H9 (cell line): ENCODE measurements at regions not wholly inside any gene's neighbourhood (a gene's known extent, or its start where the extent isn't known, plus 50 kb on each side); places are given as distances from the start of the nearest gene placed in this dataset.
A peak's percentile ranks its signal among the peaks of the same experiment; 100 is the strongest.

Experiments used
- DNase-seq: peaks from one replicate; pipeline ENCODE4 v3.0.0-alpha.2; 2017
- H2AFZ ChIP-seq: one replicate; pipeline ENCODE4 v1.6.1; 2013; ENCODE audit warnings: mild to moderate bottlenecking, low read length, control low read depth, moderate library complexity
- H2AK5ac ChIP-seq: 2 replicates; pipeline ENCODE4 v1.6.1; 2013; ENCODE audit warnings: low read length, control low read depth, mixed read lengths; ENCODE audit not compliant: insufficient read length
- H2BK120ac ChIP-seq: one replicate; pipeline ENCODE4 v1.6.1; 2013; ENCODE audit warnings: low read depth, mild to moderate bottlenecking, low read length, control low read depth, inconsistent platforms; ENCODE audit not compliant: poor library complexity, severe bottlenecking
- H2BK12ac ChIP-seq: 2 replicates; pipeline ENCODE4 v1.6.1; 2013; ENCODE audit warnings: low read length, control low read depth, mixed read lengths, low read depth; ENCODE audit not compliant: insufficient read length
- H2BK15ac ChIP-seq: 2 replicates; pipeline ENCODE4 v1.6.1; 2013; ENCODE audit warnings: low read depth, low read length, control low read depth
- H2BK20ac ChIP-seq: one replicate; pipeline ENCODE4 v1.6.1; 2013; ENCODE audit warnings: low read depth, mild to moderate bottlenecking, low read length, control low read depth, inconsistent platforms; ENCODE audit not compliant: poor library complexity, severe bottlenecking
- H2BK5ac ChIP-seq: 2 replicates; pipeline ENCODE4 v1.6.1; 2013; ENCODE audit warnings: low read length, control low read depth, mixed read lengths; ENCODE audit not compliant: insufficient read length
- H3K14ac ChIP-seq: 2 replicates; pipeline ENCODE4 v1.6.1; 2013; ENCODE audit warnings: low read length, control low read depth; ENCODE audit not compliant: insufficient read depth
- H3K18ac ChIP-seq: 2 replicates; pipeline ENCODE4 v1.6.1; 2013; ENCODE audit warnings: low read depth, mild to moderate bottlenecking, mixed read lengths, low read length, control low read depth; ENCODE audit not compliant: insufficient read length
- H3K23ac ChIP-seq: 2 replicates; pipeline ENCODE4 v1.6.1; 2013; ENCODE audit warnings: low read length, control low read depth, mixed read lengths, low read depth; ENCODE audit not compliant: insufficient read length
- H3K23me2 ChIP-seq: 2 replicates; pipeline ENCODE4 v1.6.1; 2013; ENCODE audit warnings: low read depth, mild to moderate bottlenecking, mixed read lengths, low read length, control low read depth; ENCODE audit not compliant: insufficient read length, poor library complexity, severe bottlenecking
- H3K27ac ChIP-seq: 2 replicates; pipeline ENCODE4 v1.5.1; 2013; ENCODE audit warnings: low read length, control low read depth, mixed read lengths, low read depth; ENCODE audit not compliant: insufficient read length
- H3K27me3 ChIP-seq: 2 replicates; pipeline ENCODE4 v1.6.1; 2013; ENCODE audit warnings: low read length, control low read depth, inconsistent platforms; ENCODE audit not compliant: insufficient read depth
- H3K4ac ChIP-seq: 2 replicates; pipeline ENCODE4 v1.6.1; 2013; ENCODE audit warnings: low read depth, mild to moderate bottlenecking, control low read depth, inconsistent platforms, low read length, moderate library complexity
- H3K4me1 ChIP-seq: 2 replicates; pipeline ENCODE4 v1.6.1; 2013; ENCODE audit warnings: low read length, control low read depth, inconsistent platforms; ENCODE audit not compliant: insufficient read depth
- H3K4me2 ChIP-seq: 2 replicates; pipeline ENCODE4 v1.6.1; 2013; ENCODE audit warnings: low read length, control low read depth, mixed read lengths; ENCODE audit not compliant: insufficient read length, insufficient read depth
- H3K56ac ChIP-seq: 2 replicates; pipeline ENCODE4 v1.6.1; 2013; ENCODE audit warnings: low read depth, mild to moderate bottlenecking, mixed read lengths, low read length, control low read depth; ENCODE audit not compliant: insufficient read length
- H3K79me1 ChIP-seq: 2 replicates; pipeline ENCODE4 v1.6.1; 2013; ENCODE audit warnings: low read depth, mild to moderate bottlenecking, moderate library complexity, low read length, control low read depth, inconsistent platforms; ENCODE audit not compliant: insufficient read depth, poor library complexity, severe bottlenecking
- H3K79me2 ChIP-seq: 2 replicates; pipeline ENCODE4 v1.6.1; 2013; ENCODE audit warnings: low read length, control low read depth, inconsistent platforms; ENCODE audit not compliant: insufficient read depth
- H3K9ac ChIP-seq: 2 replicates; pipeline ENCODE4 v1.6.1; 2013; ENCODE audit warnings: low read length, control low read depth, mixed read lengths; ENCODE audit not compliant: insufficient read length; ENCODE audit errors: extremely low read depth
- H3K9me3 ChIP-seq: one replicate; pipeline ENCODE4 v1.6.1; 2013; ENCODE audit warnings: low read depth, low read length, inconsistent platforms; ENCODE audit not compliant: control insufficient read depth
- H3T11ph ChIP-seq: one replicate; pipeline ENCODE4 v1.6.1; 2013; ENCODE audit warnings: mild to moderate bottlenecking, low read length, control low read depth, inconsistent platforms
- H4K20me1 ChIP-seq: one replicate; pipeline ENCODE4 v1.6.1; 2013; ENCODE audit not compliant: control insufficient read depth, insufficient read length, insufficient read depth
- H4K5ac ChIP-seq: 2 replicates; pipeline ENCODE4 v1.6.1; 2013; ENCODE audit warnings: low read depth, mild to moderate bottlenecking, mixed read lengths, low read length, control low read depth; ENCODE audit not compliant: insufficient read length
- H4K8ac ChIP-seq: replicated peaks from 2 replicates; pipeline ENCODE4 v1.6.1; 2013; ENCODE audit warnings: low read length, control low read depth, mixed read lengths, low read depth; ENCODE audit not compliant: insufficient read length
- H4K91ac ChIP-seq: 2 replicates; pipeline ENCODE4 v1.6.1; 2013; ENCODE audit warnings: low read depth, mild to moderate bottlenecking, moderate library complexity, mixed read lengths, low read length, control low read depth; ENCODE audit not compliant: insufficient read length
- H3K27ac Mint-ChIP-seq, 3 experiments: 2 replicates in 2 of 3; 3 replicates in 1 of 3; pipeline ENCODE4 v1.8.0; 2020 to 2021; ENCODE audit warnings: mixed read lengths in 3 of 3, mild to moderate bottlenecking in 1 of 3, moderate library complexity in 1 of 3
- H3K27me3 Mint-ChIP-seq: 2 replicates; pipeline ENCODE4 v1.8.0; 2021; ENCODE audit warnings: low read depth, mild to moderate bottlenecking, moderate library complexity, mixed read lengths
- H3K36me3 Mint-ChIP-seq, 3 experiments: 2 replicates in 2 of 3; 3 replicates in 1 of 3; pipeline ENCODE4 v1.8.0; 2020 to 2021; ENCODE audit warnings: low read depth in 3 of 3, mixed read lengths in 3 of 3; ENCODE audit not compliant: insufficient read depth in 1 of 3
- H3K4me1 Mint-ChIP-seq, 2 experiments: 2 replicates each; pipeline ENCODE4 v1.8.0; 2020; ENCODE audit warnings: mixed read lengths in 2 of 2
- H3K4me3 Mint-ChIP-seq, 2 experiments: 2 replicates in 1 of 2; 3 replicates in 1 of 2; pipeline ENCODE4 v1.8.0; 2020 to 2021; ENCODE audit warnings: mild to moderate bottlenecking in 2 of 2, mixed read lengths in 2 of 2, moderate library complexity in 1 of 2
- H3K9me3 Mint-ChIP-seq, 2 experiments: 2 replicates in 1 of 2; 3 replicates in 1 of 2; pipeline ENCODE4 v1.8.0; 2020; ENCODE audit warnings: mild to moderate bottlenecking in 2 of 2, mixed read lengths in 2 of 2, moderate library complexity in 1 of 2
- WGBS: extraction: QIAGEN DNeasy Blood & Tissue Kit; methylation state at CpG from one replicate; pipeline ENCODE4 v1.1.7; 2013; ENCODE audit warnings: missing lambda C conversion rate, low lambda C conversion rate, mixed read lengths; ENCODE audit not compliant: insufficient read length; ENCODE audit errors: extremely low coverage; 5-methylcytosine and 5-hydroxymethylcytosine counted together
- TF ChIP-seq, protein P1 (sequence below): fragments of 200-600 bp; sonication (generic); conservative IDR thresholded peaks from 3 replicates; pipeline ENCODE4 v1.8.0; 2021; ENCODE audit warnings: antibody characterized with exemption, mild to moderate bottlenecking

DNA sequence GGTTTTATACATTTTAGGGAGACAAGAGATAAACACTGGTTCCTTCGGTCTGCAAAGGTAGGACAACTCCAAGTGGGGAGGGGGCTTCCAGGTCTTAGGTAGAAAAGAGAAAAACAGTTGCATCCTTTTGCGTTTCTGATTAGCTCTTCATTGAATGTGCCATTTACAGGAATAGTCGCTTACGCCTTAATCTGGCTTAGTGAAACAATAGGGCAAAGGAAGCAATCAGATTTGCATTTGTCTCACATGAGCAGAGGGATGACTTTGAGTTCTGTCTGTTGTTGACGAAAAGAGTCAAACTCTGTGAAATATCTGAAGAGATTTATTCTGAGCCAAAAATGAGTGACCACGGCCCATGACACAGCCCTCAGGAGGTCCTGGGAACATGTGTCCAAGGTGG is 166.0 kb upstream of the ATP10A start:
- Histone ChIP-seq H2BK12ac (no peak overlapping the region), H3K9me3 (no peaks in the 10 kb centered on the region), H3K18ac (no peak overlapping the region), H3K14ac (no peak overlapping the region), H2BK5ac (no peak overlapping the region), H2AK5ac (no peak overlapping the region), H3K4ac (no peak overlapping the region), H4K8ac (no peak overlapping the region), H3K27me3 (no peaks in the 10 kb centered on the region), H3K56ac (no peak overlapping the region), H3K27ac (no peak overlapping the region), H3K23me2 (no peaks in the 10 kb centered on the region), H2BK20ac (no peak overlapping the region), H3K79me2 (no peaks in the 10 kb centered on the region), H3K9ac (no peak overlapping the region), H4K20me1 (peaks cover 3% of the 10 kb centered on the region), H2BK120ac (no peak overlapping the region), H4K91ac (no peak overlapping the region), H2AFZ (no peak overlapping the region), H3K4me2 (no peak overlapping the region), H3K23ac (no peak overlapping the region), H3K79me1 (no peaks in the 10 kb centered on the region), H2BK15ac (no peak overlapping the region), H4K5ac (no peak overlapping the region), H3K4me1 (peaks cover 5% of the 10 kb centered on the region; the same call in 1 of the 2 replicates), H3T11ph (no peak overlapping the region)
- TF ChIP-seq, protein P1, sequence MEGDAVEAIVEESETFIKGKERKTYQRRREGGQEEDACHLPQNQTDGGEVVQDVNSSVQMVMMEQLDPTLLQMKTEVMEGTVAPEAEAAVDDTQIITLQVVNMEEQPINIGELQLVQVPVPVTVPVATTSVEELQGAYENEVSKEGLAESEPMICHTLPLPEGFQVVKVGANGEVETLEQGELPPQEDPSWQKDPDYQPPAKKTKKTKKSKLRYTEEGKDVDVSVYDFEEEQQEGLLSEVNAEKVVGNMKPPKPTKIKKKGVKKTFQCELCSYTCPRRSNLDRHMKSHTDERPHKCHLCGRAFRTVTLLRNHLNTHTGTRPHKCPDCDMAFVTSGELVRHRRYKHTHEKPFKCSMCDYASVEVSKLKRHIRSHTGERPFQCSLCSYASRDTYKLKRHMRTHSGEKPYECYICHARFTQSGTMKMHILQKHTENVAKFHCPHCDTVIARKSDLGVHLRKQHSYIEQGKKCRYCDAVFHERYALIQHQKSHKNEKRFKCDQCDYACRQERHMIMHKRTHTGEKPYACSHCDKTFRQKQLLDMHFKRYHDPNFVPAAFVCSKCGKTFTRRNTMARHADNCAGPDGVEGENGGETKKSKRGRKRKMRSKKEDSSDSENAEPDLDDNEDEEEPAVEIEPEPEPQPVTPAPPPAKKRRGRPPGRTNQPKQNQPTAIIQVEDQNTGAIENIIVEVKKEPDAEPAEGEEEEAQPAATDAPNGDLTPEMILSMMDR: no peak
- H3K27ac Mint-ChIP-seq: peak overlapping the region in 1 of 3 experiments; percentile 5; a peak in 2 of 7 replicates
- no peaks in the 10 kb centered on the region for H3K27me3 Mint-ChIP-seq
- H3K4me1 Mint-ChIP-seq: peaks cover 23% of the 10 kb centered on the region in 2 experiments
- H3K4me3 Mint-ChIP-seq: no peak overlapping the region
- DNase-seq: no peak
- no peaks in the 10 kb centered on the region for H3K36me3 Mint-ChIP-seq
- no peaks in the 10 kb centered on the region for H3K9me3 Mint-ChIP-seq
- WGBS: no CpG with 5 or more reads among the region's 6 CpGs
